ENCODE measurements at regions not wholly inside any gene's neighbourhood (a gene's known extent, or its start where the extent isn't known, plus 50 kb on each side); places are given as distances from the start of the nearest gene placed in this dataset.

DNA sequence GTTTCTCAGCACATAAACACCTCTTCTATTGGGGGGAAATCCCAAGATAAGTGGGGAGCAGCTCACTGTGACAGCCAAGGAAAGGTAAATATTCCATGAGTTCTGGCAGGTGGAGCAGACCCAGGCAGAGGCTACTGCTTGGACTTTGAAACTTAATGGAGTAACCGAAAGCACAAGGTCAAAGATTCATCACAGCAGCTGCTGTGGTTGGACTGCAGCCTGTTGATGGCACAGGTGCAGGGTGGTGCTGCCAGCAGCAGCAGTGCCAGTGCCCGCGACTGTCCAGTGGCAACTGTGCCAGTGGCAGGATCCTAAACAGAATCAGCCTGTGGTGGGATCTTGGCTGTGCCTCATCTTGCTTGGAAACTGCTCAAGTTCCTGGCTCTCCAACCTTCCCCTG is 81.4 kb upstream of the ARID2 start:
- H3K9ac ChIP-seq (ENCODE audit: low read length), result no peak overlapping the region
- no peak overlapping the region for H3K4me2 ChIP-seq (ENCODE audit: low read length)
- no peaks in the 10 kb centered on the region for H3K27me3 ChIP-seq (ENCODE audit: insufficient read depth, low read length)
- no peaks in the 10 kb centered on the region for H4K20me1 ChIP-seq (ENCODE audit: insufficient read depth, low read length)
- H3K27ac ChIP-seq (ENCODE audit: low read depth, low read length, poor library complexity, severe bottlenecking), result no peak overlapping the region
- H3K4me3 ChIP-seq (ENCODE audit: low read depth, low read length, poor library complexity, severe bottlenecking), result no peak overlapping the region
- no peaks in the 10 kb centered on the region for H3F3A ChIP-seq (ENCODE audit: insufficient read depth, low read length)
- H3K36me3 ChIP-seq (ENCODE audit: insufficient read depth, low read length), result no peaks in the 10 kb centered on the region
- H3K9me3 ChIP-seq (ENCODE audit: low read length), result no peaks in the 10 kb centered on the region
- H3K9me2 ChIP-seq (ENCODE audit: low read depth, low read length), result no peaks in the 10 kb centered on the region
- no peaks in the 10 kb centered on the region for H3K79me2 ChIP-seq (ENCODE audit: insufficient read depth, low read length)
- TF ChIP-seq, protein P1, sequence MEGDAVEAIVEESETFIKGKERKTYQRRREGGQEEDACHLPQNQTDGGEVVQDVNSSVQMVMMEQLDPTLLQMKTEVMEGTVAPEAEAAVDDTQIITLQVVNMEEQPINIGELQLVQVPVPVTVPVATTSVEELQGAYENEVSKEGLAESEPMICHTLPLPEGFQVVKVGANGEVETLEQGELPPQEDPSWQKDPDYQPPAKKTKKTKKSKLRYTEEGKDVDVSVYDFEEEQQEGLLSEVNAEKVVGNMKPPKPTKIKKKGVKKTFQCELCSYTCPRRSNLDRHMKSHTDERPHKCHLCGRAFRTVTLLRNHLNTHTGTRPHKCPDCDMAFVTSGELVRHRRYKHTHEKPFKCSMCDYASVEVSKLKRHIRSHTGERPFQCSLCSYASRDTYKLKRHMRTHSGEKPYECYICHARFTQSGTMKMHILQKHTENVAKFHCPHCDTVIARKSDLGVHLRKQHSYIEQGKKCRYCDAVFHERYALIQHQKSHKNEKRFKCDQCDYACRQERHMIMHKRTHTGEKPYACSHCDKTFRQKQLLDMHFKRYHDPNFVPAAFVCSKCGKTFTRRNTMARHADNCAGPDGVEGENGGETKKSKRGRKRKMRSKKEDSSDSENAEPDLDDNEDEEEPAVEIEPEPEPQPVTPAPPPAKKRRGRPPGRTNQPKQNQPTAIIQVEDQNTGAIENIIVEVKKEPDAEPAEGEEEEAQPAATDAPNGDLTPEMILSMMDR (IDR thresholded peaks at IDR 0.05; ENCODE audit: low read length), result no peak
- no peak for TF ChIP-seq EZH2 (IDR thresholded peaks at IDR 0.05; ENCODE audit: borderline replicate concordance, low read length)
- no peak overlapping the region for H2AFZ ChIP-seq (ENCODE audit: low read length)
- no peaks in the 10 kb centered on the region for H3K4me1 ChIP-seq (ENCODE audit: insufficient read depth, low read length, severe bottlenecking)

DNA sequence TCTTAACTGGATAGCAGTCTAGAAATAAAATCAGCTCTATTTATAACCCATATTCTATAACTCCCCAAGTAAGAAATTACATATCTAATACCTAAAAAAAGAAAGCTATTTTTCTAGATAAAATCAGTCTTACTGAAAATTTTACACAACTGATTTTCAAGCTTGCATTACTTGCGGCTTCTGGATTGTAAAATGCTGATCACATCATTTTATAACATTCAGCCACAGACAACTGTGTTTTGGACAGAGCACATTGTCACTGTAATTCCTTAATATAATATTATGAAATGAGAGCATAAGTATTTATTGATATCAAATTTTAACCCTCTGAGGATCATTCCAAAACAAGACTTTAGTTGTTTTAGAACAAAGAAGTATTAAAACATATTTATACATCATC is 78.5 kb upstream of the ARID2 start:
- Histone ChIP-seq H3K27me3 (ENCODE audit: insufficient read depth, low read length) (no peaks in the 10 kb centered on the region), H3F3A (ENCODE audit: insufficient read depth, low read length) (no peaks in the 10 kb centered on the region), H3K9me2 (ENCODE audit: low read depth, low read length) (no peaks in the 10 kb centered on the region), H3K79me2 (ENCODE audit: insufficient read depth, low read length) (no peaks in the 10 kb centered on the region), H4K20me1 (ENCODE audit: insufficient read depth, low read length) (no peaks in the 10 kb centered on the region), H3K9ac (ENCODE audit: low read length) (no peak overlapping the region), H2AFZ (ENCODE audit: low read length) (no peak overlapping the region), H3K4me2 (ENCODE audit: low read length) (no peak overlapping the region), H3K9me3 (ENCODE audit: low read length) (no peaks in the 10 kb centered on the region), H3K36me3 (ENCODE audit: insufficient read depth, low read length) (no peaks in the 10 kb centered on the region), H3K4me3 (ENCODE audit: low read depth, low read length, poor library complexity, severe bottlenecking) (no peak overlapping the region), H3K4me1 (ENCODE audit: insufficient read depth, low read length, severe bottlenecking) (no peaks in the 10 kb centered on the region), H3K27ac (ENCODE audit: low read depth, low read length, poor library complexity, severe bottlenecking) (no peak overlapping the region)
- TF ChIP-seq, protein P1 (IDR thresholded peaks at IDR 0.05; ENCODE audit: low read length), result no peak
- TF ChIP-seq EZH2 (IDR thresholded peaks at IDR 0.05; ENCODE audit: borderline replicate concordance, low read length), result no peak

DNA sequence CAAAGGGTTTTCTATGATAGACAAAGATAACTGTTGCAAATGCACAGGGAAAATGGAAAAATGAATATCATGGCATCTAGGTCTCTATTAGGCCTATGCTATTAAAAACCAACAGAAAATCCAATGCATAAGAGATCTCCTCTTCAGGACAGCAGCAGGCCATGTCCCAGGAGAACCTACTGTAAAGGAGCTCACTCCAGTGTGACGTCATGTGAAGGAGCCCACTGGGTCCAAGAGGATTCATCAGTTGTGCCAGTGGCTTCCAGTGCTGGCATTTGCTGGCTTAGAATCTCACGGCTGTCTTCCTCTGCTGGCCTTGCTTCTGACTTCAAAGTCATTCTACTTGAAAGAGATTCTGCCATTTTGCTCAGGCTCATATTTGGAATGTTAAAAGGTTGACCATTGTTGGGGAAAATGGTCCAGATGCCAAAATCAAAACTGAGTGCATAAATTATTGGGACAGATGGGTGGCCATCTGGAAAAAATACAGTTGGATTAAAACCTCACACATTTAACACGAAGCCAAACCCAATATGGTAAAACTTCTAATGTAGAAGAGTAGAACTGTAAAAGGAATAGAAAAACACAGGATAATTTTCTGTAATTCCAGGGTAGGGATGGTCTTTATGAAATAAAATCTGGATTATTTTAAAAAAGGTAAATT is 75.4 kb upstream of the ARID2 start:
- no peaks in the 10 kb centered on the region for H3K36me3 ChIP-seq (ENCODE audit: insufficient read depth, low read length)
- H3K9ac ChIP-seq (ENCODE audit: low read length), result no peak overlapping the region
- H2AFZ ChIP-seq (ENCODE audit: low read length), result no peak overlapping the region
- no peak overlapping the region for H3K4me2 ChIP-seq (ENCODE audit: low read length)
- H3K79me2 ChIP-seq (ENCODE audit: insufficient read depth, low read length), result no peaks in the 10 kb centered on the region
- TF ChIP-seq, protein P1 (IDR thresholded peaks at IDR 0.05; ENCODE audit: low read length), result no peak
- H3K4me1 ChIP-seq (ENCODE audit: insufficient read depth, low read length, severe bottlenecking), result no peaks in the 10 kb centered on the region
- H3K9me2 ChIP-seq (ENCODE audit: low read depth, low read length), result no peaks in the 10 kb centered on the region
- no peaks in the 10 kb centered on the region for H4K20me1 ChIP-seq (ENCODE audit: insufficient read depth, low read length)
- H3K9me3 ChIP-seq (ENCODE audit: low read length), result no peaks in the 10 kb centered on the region
- H3F3A ChIP-seq (ENCODE audit: insufficient read depth, low read length), result no peaks in the 10 kb centered on the region
- H3K27me3 ChIP-seq (ENCODE audit: insufficient read depth, low read length), result no peaks in the 10 kb centered on the region
- no peak overlapping the region for H3K4me3 ChIP-seq (ENCODE audit: low read depth, low read length, poor library complexity, severe bottlenecking)
- no peak overlapping the region for H3K27ac ChIP-seq (ENCODE audit: low read depth, low read length, poor library complexity, severe bottlenecking)
